Neural cell (in vitro differentiated cells): ENCODE measurements at regions not wholly inside any gene's neighbourhood (a gene's known extent, or its start where the extent isn't known, plus 50 kb on each side); places are given as distances from the start of the nearest gene placed in this dataset.

ENCODE experiments used
- H2AFZ ChIP-seq: fragments of 200-600, 300-800 bp; sonication (generic), shearing (Covaris generic); 2 replicates; pipeline ENCODE4 v1.6.0; 2014; ENCODE audit warnings: low read depth, mild to moderate bottlenecking, antibody characterized with exemption, low read length, moderate library complexity
- H3F3A ChIP-seq: fragments of 200-600 bp; shearing (Covaris generic); 2 replicates; pipeline ENCODE4 v1.6.1; 2016; ENCODE audit warnings: mild to moderate bottlenecking, moderate library complexity, mixed read lengths, antibody characterized with exemption, low read length; ENCODE audit not compliant: insufficient read depth, poor library complexity, severe bottlenecking
- H3K27ac ChIP-seq: fragments of 200-600, 300-800 bp; sonication (generic), shearing (Covaris generic); 2 replicates; pipeline ENCODE4 v1.5.1; 2014; ENCODE audit warnings: mild to moderate bottlenecking, low read length, moderate library complexity
- H3K27me3 ChIP-seq: fragments of 300-800, 200-600 bp; sonication (generic), shearing (Covaris generic); 2 replicates; pipeline ENCODE4 v1.6.0; 2014; ENCODE audit warnings: mild to moderate bottlenecking, low read depth, low read length, moderate library complexity; ENCODE audit not compliant: insufficient read depth
- H3K36me3 ChIP-seq: fragments of 300-800, 200-600 bp; sonication (generic), shearing (Covaris generic); 2 replicates; pipeline ENCODE4 v1.5.1; 2014; ENCODE audit warnings: mild to moderate bottlenecking, antibody characterized with exemption, low read length, moderate library complexity; ENCODE audit not compliant: insufficient read depth
- H3K4me2 ChIP-seq: fragments of 300-800, 200-600 bp; sonication (generic), shearing (Covaris generic); 2 replicates; pipeline ENCODE4 v1.6.0; 2014; ENCODE audit warnings: mild to moderate bottlenecking, low read length
- H3K4me3 ChIP-seq: fragments of 300-800, 200-600 bp; sonication (generic), shearing (Covaris generic); 2 replicates; pipeline ENCODE4 v1.5.1; 2014; ENCODE audit warnings: mild to moderate bottlenecking, low read length, moderate library complexity
- H3K79me2 ChIP-seq: fragments of 200-600 bp; shearing (Covaris generic); replicated peaks from 2 replicates; pipeline ENCODE4 v1.6.0; 2014; ENCODE audit warnings: mild to moderate bottlenecking, low read length, moderate library complexity; ENCODE audit not compliant: insufficient read depth
- H3K9ac ChIP-seq: fragments of 300-800, 200-600 bp; sonication (generic), shearing (Covaris generic); 2 replicates; pipeline ENCODE4 v1.6.1; 2016; ENCODE audit warnings: mild to moderate bottlenecking, low read length, mixed read lengths
- H3K9me2 ChIP-seq: fragments of 200-600 bp; shearing (Covaris generic); 2 replicates; pipeline ENCODE4 v1.6.1; 2016; ENCODE audit warnings: mild to moderate bottlenecking, low read length, mixed read lengths; ENCODE audit not compliant: insufficient read depth
- H3K9me3 ChIP-seq: fragments of 200-600, 300-800 bp; sonication (generic), shearing (Covaris generic); 2 replicates; pipeline ENCODE4 v1.6.1; 2016; ENCODE audit warnings: mild to moderate bottlenecking, mixed run types, low read length, moderate library complexity, mixed read lengths
- H4K20me1 ChIP-seq: fragments of 200-600 bp; shearing (Covaris generic); 2 replicates; pipeline ENCODE4 v1.6.1; 2016; ENCODE audit warnings: mild to moderate bottlenecking, mixed run types; ENCODE audit not compliant: insufficient read depth
- EP300 ChIP-seq: fragments of 450-650 bp; conservative IDR thresholded peaks from 2 replicates; pipeline ENCODE4 v1.6.1; 2014; ENCODE audit warnings: antibody characterized with exemption, mild to moderate bottlenecking, moderate library complexity; ENCODE audit not compliant: poor library complexity, severe bottlenecking
- MXI1 ChIP-seq: fragments of 450-650 bp; conservative IDR thresholded peaks from 2 replicates; pipeline ENCODE4 v1.6.1; 2014; ENCODE audit warnings: antibody characterized with exemption, mild to moderate bottlenecking; ENCODE audit not compliant: poor library complexity, severe bottlenecking
- POLR2AphosphoS5 ChIP-seq: IDR thresholded peaks from 2 replicates; pipeline ENCODE4 v1.6.1; 2012
- RAD21 ChIP-seq: fragments of 450-650 bp; conservative IDR thresholded peaks from 2 replicates; pipeline ENCODE4 v1.6.1; 2014; ENCODE audit warnings: antibody characterized with exemption, mild to moderate bottlenecking, moderate library complexity
- REST ChIP-seq: IDR thresholded peaks from 2 replicates; pipeline ENCODE4 v1.6.1; 2012; ENCODE audit warnings: borderline replicate concordance
- SMC3 ChIP-seq: fragments of 450-650 bp; conservative IDR thresholded peaks from 2 replicates; pipeline ENCODE4 v1.6.1; 2014; ENCODE audit warnings: antibody characterized with exemption, mild to moderate bottlenecking, moderate library complexity; ENCODE audit not compliant: poor library complexity
- TAF1 ChIP-seq: IDR thresholded peaks from 2 replicates; pipeline ENCODE4 v1.6.1; 2012; ENCODE audit warnings: low read depth
- TF ChIP-seq, protein P1 (sequence below): fragments of 450-650 bp; IDR thresholded peaks from 2 replicates; pipeline ENCODE4 v1.5.1; 2014; ENCODE audit warnings: antibody characterized with exemption, mild to moderate bottlenecking, moderate library complexity; ENCODE audit not compliant: poor library complexity, severe bottlenecking

GRCh38 chr3:106232956-106233355 lies 364.1 kb upstream of the CBLB start:
- H3K27me3 ChIP-seq, result no peaks in the 10 kb centered on the region
- H3K79me2 ChIP-seq, result no peaks in the 10 kb centered on the region
- H3K9me3 ChIP-seq, result no peaks in the 10 kb centered on the region
- no peaks in the 10 kb centered on the region for H3K36me3 ChIP-seq
- no peak for TF ChIP-seq SMC3
- TF ChIP-seq POLR2AphosphoS5, result no peak
- no peak for TF ChIP-seq MXI1
- TF ChIP-seq, protein P1, sequence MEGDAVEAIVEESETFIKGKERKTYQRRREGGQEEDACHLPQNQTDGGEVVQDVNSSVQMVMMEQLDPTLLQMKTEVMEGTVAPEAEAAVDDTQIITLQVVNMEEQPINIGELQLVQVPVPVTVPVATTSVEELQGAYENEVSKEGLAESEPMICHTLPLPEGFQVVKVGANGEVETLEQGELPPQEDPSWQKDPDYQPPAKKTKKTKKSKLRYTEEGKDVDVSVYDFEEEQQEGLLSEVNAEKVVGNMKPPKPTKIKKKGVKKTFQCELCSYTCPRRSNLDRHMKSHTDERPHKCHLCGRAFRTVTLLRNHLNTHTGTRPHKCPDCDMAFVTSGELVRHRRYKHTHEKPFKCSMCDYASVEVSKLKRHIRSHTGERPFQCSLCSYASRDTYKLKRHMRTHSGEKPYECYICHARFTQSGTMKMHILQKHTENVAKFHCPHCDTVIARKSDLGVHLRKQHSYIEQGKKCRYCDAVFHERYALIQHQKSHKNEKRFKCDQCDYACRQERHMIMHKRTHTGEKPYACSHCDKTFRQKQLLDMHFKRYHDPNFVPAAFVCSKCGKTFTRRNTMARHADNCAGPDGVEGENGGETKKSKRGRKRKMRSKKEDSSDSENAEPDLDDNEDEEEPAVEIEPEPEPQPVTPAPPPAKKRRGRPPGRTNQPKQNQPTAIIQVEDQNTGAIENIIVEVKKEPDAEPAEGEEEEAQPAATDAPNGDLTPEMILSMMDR, result no peak
- H2AFZ ChIP-seq, result no peak overlapping the region
- no peak overlapping the region for H3K9ac ChIP-seq
- H3K4me2 ChIP-seq, result no peak overlapping the region
- no peaks in the 10 kb centered on the region for H3K9me2 ChIP-seq
- H4K20me1 ChIP-seq, result no peaks in the 10 kb centered on the region
- H3K27ac ChIP-seq, result no peak overlapping the region
- H3F3A ChIP-seq, result no peaks in the 10 kb centered on the region
- H3K4me3 ChIP-seq, result no peak overlapping the region

DNA sequence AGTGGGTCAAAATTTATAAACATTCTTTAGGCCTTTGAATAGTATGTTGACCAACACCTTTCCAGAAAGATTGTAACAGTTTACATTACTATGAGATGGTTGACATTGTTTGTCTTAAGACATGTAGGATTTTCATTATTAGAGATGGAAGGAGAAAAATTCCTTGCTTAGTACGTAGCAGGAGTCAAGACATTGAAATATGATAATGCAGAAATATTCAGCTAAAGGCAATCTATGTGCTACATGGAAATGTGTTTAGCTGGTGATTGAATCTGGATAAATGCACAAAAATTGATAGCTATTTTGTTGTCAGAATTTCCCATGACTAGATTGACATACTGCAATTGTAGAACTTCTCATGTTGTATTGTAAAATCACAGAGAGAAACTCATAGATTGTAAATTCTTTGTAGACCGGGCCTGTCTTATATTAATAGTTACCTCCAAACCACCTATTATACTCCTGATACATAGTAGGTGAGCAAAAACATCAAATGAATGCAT lies 370.4 kb upstream of the CBLB start:
- Histone ChIP-seq H3K9ac (peak overlapping the region; percentile 15), H3K4me2 (peak overlapping the region; percentile 30), H3K9me2 (no peaks in the 10 kb centered on the region), H3K27me3 (no peaks in the 10 kb centered on the region), H3K4me3 (no peak overlapping the region), H3F3A (peaks cover 15% of the 10 kb centered on the region), H2AFZ (no peak overlapping the region), H3K36me3 (no peaks in the 10 kb centered on the region), H3K27ac (peak overlapping the region; percentile 79), H3K79me2 (no peaks in the 10 kb centered on the region), H4K20me1 (no peaks in the 10 kb centered on the region), H3K9me3 (no peaks in the 10 kb centered on the region)
- TF ChIP-seq TAF1 (no peak), RAD21 (peak; percentile 45), REST (peak; percentile 96), SMC3 (peak; percentile 21), EP300 (peak; percentile 97), POLR2AphosphoS5 (peak; percentile 78)
- TF ChIP-seq, protein P1, result no peak
